ENCODE measurements at regions not wholly inside any gene's neighbourhood (a gene's known extent, or its start where the extent isn't known, plus 50 kb on each side); places are given as distances from the start of the nearest gene placed in this dataset.

- TF ChIP-seq POLR2AphosphoS5 (IDR thresholded peaks at IDR 0.05; ENCODE audit: low read depth, low read length) (no peak), SIN3A (IDR thresholded peaks at IDR 0.05; ENCODE audit: borderline replicate concordance, insufficient read depth, low read depth, low read length) (no peak), TCF7L2 (IDR thresholded peaks at IDR 0.05; ENCODE audit: low read depth, low read length) (no peak), REST (IDR thresholded peaks at IDR 0.05; ENCODE audit: insufficient read depth in 1 of 2, low read depth in 2 of 2, low read length in 1 of 2) (no peak)
- TF ChIP-seq, protein P1, sequence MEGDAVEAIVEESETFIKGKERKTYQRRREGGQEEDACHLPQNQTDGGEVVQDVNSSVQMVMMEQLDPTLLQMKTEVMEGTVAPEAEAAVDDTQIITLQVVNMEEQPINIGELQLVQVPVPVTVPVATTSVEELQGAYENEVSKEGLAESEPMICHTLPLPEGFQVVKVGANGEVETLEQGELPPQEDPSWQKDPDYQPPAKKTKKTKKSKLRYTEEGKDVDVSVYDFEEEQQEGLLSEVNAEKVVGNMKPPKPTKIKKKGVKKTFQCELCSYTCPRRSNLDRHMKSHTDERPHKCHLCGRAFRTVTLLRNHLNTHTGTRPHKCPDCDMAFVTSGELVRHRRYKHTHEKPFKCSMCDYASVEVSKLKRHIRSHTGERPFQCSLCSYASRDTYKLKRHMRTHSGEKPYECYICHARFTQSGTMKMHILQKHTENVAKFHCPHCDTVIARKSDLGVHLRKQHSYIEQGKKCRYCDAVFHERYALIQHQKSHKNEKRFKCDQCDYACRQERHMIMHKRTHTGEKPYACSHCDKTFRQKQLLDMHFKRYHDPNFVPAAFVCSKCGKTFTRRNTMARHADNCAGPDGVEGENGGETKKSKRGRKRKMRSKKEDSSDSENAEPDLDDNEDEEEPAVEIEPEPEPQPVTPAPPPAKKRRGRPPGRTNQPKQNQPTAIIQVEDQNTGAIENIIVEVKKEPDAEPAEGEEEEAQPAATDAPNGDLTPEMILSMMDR (IDR thresholded peaks at IDR 0.05) = no peak
Measured at GRCh38 chr20:51864967-51865366, 62.6 kb upstream of the SALL4 start.
